CD14-positive monocyte (primary cell): ENCODE measurements at regions not wholly inside any gene's neighbourhood (a gene's known extent, or its start where the extent isn't known, plus 50 kb on each side); places are given as distances from the start of the nearest gene placed in this dataset.

Source experiments
- DNase-seq, 3 donors: peaks; one replicate each; pipeline ENCODE4 v3.0.0-alpha.2; 2011 to 2022
- H2AFZ ChIP-seq: 2 replicates; pipeline ENCODE4 v1.6.0; 2012; ENCODE audit warnings: mild to moderate bottlenecking, low read depth, low read length, inconsistent platforms; ENCODE audit not compliant: insufficient read depth, poor library complexity, severe bottlenecking
- H3K27ac ChIP-seq, 2 donors: 1 replicate in 1 of 2; 2 replicates in 1 of 2; pipeline ENCODE4 v1.5.1; 2012 to 2013; ENCODE audit warnings: low read length in 2 of 2, control low read depth in 1 of 2, inconsistent platforms in 1 of 2, low read depth in 1 of 2, mild to moderate bottlenecking in 1 of 2
- H3K27me3 ChIP-seq, 2 donors: one replicate each; pipeline versions ENCODE4 v1.6.0 to v1.6.1; 2011 to 2013; ENCODE audit warnings: low read length in 2 of 2; ENCODE audit not compliant: control insufficient read depth in 2 of 2, insufficient read depth in 2 of 2
- H3K36me3 ChIP-seq, 2 donors: replicated peaks in 1 of 2; 1 replicate in 1 of 2; 2 replicates in 1 of 2; pipeline versions ENCODE4 v1.5.1 to v1.6.1; 2012 to 2013; ENCODE audit warnings: low read length in 2 of 2, control low read depth in 1 of 2, inconsistent platforms in 1 of 2, mild to moderate bottlenecking in 1 of 2; ENCODE audit not compliant: insufficient read depth in 2 of 2, control insufficient read depth in 1 of 2
- H3K4me1 ChIP-seq, 2 donors: 1 replicate in 1 of 2; 2 replicates in 1 of 2; pipeline versions ENCODE4 v1.5.1 to v1.6.1; 2012 to 2013; ENCODE audit warnings: low read length in 2 of 2, control low read depth in 1 of 2, inconsistent platforms in 1 of 2, mild to moderate bottlenecking in 1 of 2, moderate library complexity in 1 of 2; ENCODE audit not compliant: insufficient read depth in 2 of 2, control insufficient read depth in 1 of 2
- H3K4me2 ChIP-seq: replicated peaks from 2 replicates; pipeline ENCODE3; 2012; ENCODE audit warnings: low read length, moderate library complexity, mild to moderate bottlenecking; ENCODE audit not compliant: poor library complexity, severe bottlenecking; ENCODE audit errors: extremely low read depth
- H3K4me3 ChIP-seq, 3 experiments: fragments of 200-600 bp in 1 of 3; sonication (generic) in 1 of 3; replicated peaks in 1 of 3; 1 replicate in 2 of 3; 2 replicates in 1 of 3; pipeline ENCODE4 v1.5.1; 2011 to 2013; ENCODE audit warnings: low read length in 3 of 3, mild to moderate bottlenecking in 3 of 3, control low read depth in 2 of 3, low read depth in 2 of 3, inconsistent platforms in 1 of 3, moderate library complexity in 1 of 3
- H3K79me2 ChIP-seq: 2 replicates; pipeline ENCODE4 v1.6.0; 2012; ENCODE audit warnings: mild to moderate bottlenecking, control low read depth, inconsistent platforms, low read length, moderate library complexity; ENCODE audit not compliant: insufficient read depth
- H3K9ac ChIP-seq: 2 replicates; pipeline ENCODE4 v1.6.0; 2017; ENCODE audit warnings: low read length, mild to moderate bottlenecking; ENCODE audit not compliant: insufficient read depth, poor library complexity, severe bottlenecking
- H3K9me3 ChIP-seq, 2 donors: replicated peaks in 1 of 2; 1 replicate in 1 of 2; 2 replicates in 1 of 2; pipeline versions ENCODE4 v1.5.1 to v1.6.1; 2012 to 2013; ENCODE audit warnings: low read length in 2 of 2, control low read depth in 1 of 2; ENCODE audit not compliant: control insufficient read depth in 1 of 2, insufficient read depth in 1 of 2
- H4K20me1 ChIP-seq: 2 replicates; pipeline ENCODE4 v1.6.0; 2012; ENCODE audit warnings: mild to moderate bottlenecking, low read length, control low read depth, moderate library complexity; ENCODE audit not compliant: insufficient read depth
- H3K27ac Mint-ChIP-seq, 7 donors: one replicate each; pipeline ENCODE4 v1.8.0; 2020; ENCODE audit warnings: mild to moderate bottlenecking in 7 of 7, mixed read lengths in 7 of 7, moderate library complexity in 6 of 7, inconsistent platforms in 2 of 7
- H3K27me3 Mint-ChIP-seq, 3 donors: one replicate each; pipeline ENCODE4 v1.8.0; 2021 to 2022; ENCODE audit warnings: low read depth in 3 of 3, mild to moderate bottlenecking in 3 of 3, mixed read lengths in 3 of 3, moderate library complexity in 3 of 3, inconsistent platforms in 1 of 3
- H3K36me3 Mint-ChIP-seq, 2 donors: one replicate each; pipeline ENCODE4 v1.8.0; 2020; ENCODE audit warnings: mixed read lengths in 2 of 2, inconsistent platforms in 1 of 2, mild to moderate bottlenecking in 1 of 2
- H3K4me1 Mint-ChIP-seq: one replicate; pipeline ENCODE4 v1.8.0; 2020; ENCODE audit warnings: mild to moderate bottlenecking, mixed read lengths
- H3K4me3 Mint-ChIP-seq, 2 donors: one replicate each; pipeline ENCODE4 v1.8.0; 2020; ENCODE audit warnings: mild to moderate bottlenecking in 2 of 2, mixed read lengths in 2 of 2, moderate library complexity in 1 of 2
- H3K9me3 Mint-ChIP-seq, 7 donors: one replicate each; pipeline ENCODE4 v1.8.0; 2020 to 2022; ENCODE audit warnings: mixed read lengths in 7 of 7, mild to moderate bottlenecking in 6 of 7, moderate library complexity in 6 of 7, inconsistent platforms in 2 of 7
- CTCF ChIP-seq: fragments of 200-600 bp; IDR thresholded peaks from one replicate; pipeline ENCODE4 v1.8.0; 2022; ENCODE audit warnings: antibody characterized with exemption, mild to moderate bottlenecking
- WGBS: methylation state at CpG from one replicate; pipeline ENCODE4 v1.1.5; 2013; ENCODE audit warnings: missing lambda C conversion rate; ENCODE audit not compliant: insufficient coverage; 5-methylcytosine and 5-hydroxymethylcytosine counted together
- intact Hi-C, 2 donors: fragments of 100-400 bp; cut with micrococcal nuclease; formaldehyde crosslinking; loops; one replicate each; pipeline versions ENCODE4 v1.15.0 to v1.15.1; 2023

- no peak overlapping the region for H3K4me2 ChIP-seq
- no peaks in the 10 kb centered on the region for H3K27me3 Mint-ChIP-seq
Measured at GRCh38 chr21:20581361-20581760, 416.8 kb upstream of the NCAM2 start.

GRCh38 chr21:20591284-20591683, 406.9 kb upstream of the NCAM2 start:
- H3K4me3 Mint-ChIP-seq, result no peak overlapping the region
- H3K36me3 Mint-ChIP-seq, result no peaks in the 10 kb centered on the region
- H3K27ac Mint-ChIP-seq, result no peak overlapping the region

More at GRCh38 chr21:20581361-20581760, 416.8 kb upstream of the NCAM2 start:
- no peak overlapping the region for H2AFZ ChIP-seq
- H3K27ac Mint-ChIP-seq, result no peak overlapping the region
- TF ChIP-seq CTCF, result no peak
- H3K36me3 Mint-ChIP-seq, result no peaks in the 10 kb centered on the region
- no peak overlapping the region for H3K27ac ChIP-seq
- no peak overlapping the region for H3K9ac ChIP-seq
- no peak for DNase-seq
- H3K4me1 Mint-ChIP-seq, result no peaks in the 10 kb centered on the region
- no peaks in the 10 kb centered on the region for H3K79me2 ChIP-seq
- H3K27me3 ChIP-seq, result no peaks in the 10 kb centered on the region
- H3K4me1 ChIP-seq, result no peaks in the 10 kb centered on the region
- no peaks in the 10 kb centered on the region for H3K36me3 ChIP-seq
- no peak overlapping the region for H3K4me3 Mint-ChIP-seq
- intact Hi-C loops, result no loop called here
- WGBS, result no CpG with 5 or more reads among the region's 1 CpG
- no peak overlapping the region for H3K4me3 ChIP-seq
- H4K20me1 ChIP-seq, result no peaks in the 10 kb centered on the region
- no peaks in the 10 kb centered on the region for H3K9me3 ChIP-seq
- peaks cover 0 to 13% (median 2%) of the 10 kb centered on the region in 7 donors for H3K9me3 Mint-ChIP-seq

More at GRCh38 chr21:20591284-20591683, 406.9 kb upstream of the NCAM2 start:
- Histone ChIP-seq H4K20me1 (no peaks in the 10 kb centered on the region), H3K27me3 (no peaks in the 10 kb centered on the region), H3K4me3 (no peak overlapping the region), H3K36me3 (no peaks in the 10 kb centered on the region), H3K9me3 (peaks cover 3 to 5% of the 10 kb centered on the region in 2 donors), H3K9ac (no peak overlapping the region), H3K4me2 (no peak overlapping the region), H2AFZ (no peak overlapping the region), H3K27ac (no peak overlapping the region), H3K4me1 (no peaks in the 10 kb centered on the region), H3K79me2 (no peaks in the 10 kb centered on the region)
- TF ChIP-seq CTCF, result no peak
- no peak for DNase-seq
- WGBS, result no CpG with 5 or more reads among the region's 1 CpG
- Mint-ChIP-seq H3K9me3 (peaks cover 2 to 18% (median 10%) of the 10 kb centered on the region in 7 donors), H3K27me3 (no peaks in the 10 kb centered on the region), H3K4me1 (no peaks in the 10 kb centered on the region)
- intact Hi-C loops, result no loop called here
